GM12878 (cell line): ENCODE measurements at regions not wholly inside any gene's neighbourhood (a gene's known extent, or its start where the extent isn't known, plus 50 kb on each side); places are given as distances from the start of the nearest gene placed in this dataset.

Experiments
- ATAC-seq: fragments of 200-7000 bp; cut with Tn5 transposase; 3 replicates; pipeline ENCODE4 v1.9.1; 2020; ENCODE audit warnings: mild to moderate bottlenecking, moderate library complexity
- BruUV-seq: library from RNA; stranded (reverse); fragments of 400-500 nt; replicated peaks from 2 replicates; lab custom pipeline; 2021; lab: Mats Ljungman, UMichigan
- CTCF ChIA-PET: fragments of 300-600 bp; sonication (Branson Sonifier 250); formaldehyde crosslinking; extraction: SDS; loops from one replicate; lab custom pipeline; 2021; ENCODE audit warnings: inconsistent platforms; lab: Yijun Ruan, JAX
- POLR2A ChIA-PET: fragments of 350-600 bp; formaldehyde crosslinking; extraction: SDS; loops from one replicate; lab custom pipeline; 2021; ENCODE audit warnings: inconsistent platforms; lab: Charles Lee
- RAD21 ChIA-PET: fragments of 300-600 bp; sonication (Branson Sonifier 250); formaldehyde crosslinking; loops from one replicate; lab custom pipeline; 2023; ENCODE audit warnings: antibody characterized with exemption; ENCODE audit not compliant: unreplicated experiment; lab: Charles Lee
- SMC1A ChIA-PET: fragments of 300-600 bp; sonication (Branson Sonifier 250); formaldehyde crosslinking; loops from one replicate; lab custom pipeline; 2023; ENCODE audit not compliant: unreplicated experiment, uncharacterized antibody; lab: Charles Lee
- DNase-seq: peaks from one replicate; pipeline ENCODE4 v3.0.0-alpha.2; 2011; ENCODE audit warnings: low read depth, low spot score
- FAIRE-seq: peaks from 3 replicates; lab custom pipeline; 2011; peaks lifted over from hg19 to GRCh38; lab: Jason Lieb, UNC
- H2AFZ ChIP-seq: 2 replicates; pipeline ENCODE4 v1.6.0; 2011; ENCODE audit warnings: low read depth, low read length, control low read depth; ENCODE audit not compliant: control insufficient read depth
- H3K27ac ChIP-seq: 2 replicates; pipeline ENCODE4 v1.5.1; 2011; ENCODE audit warnings: control low read depth; ENCODE audit not compliant: control insufficient read depth, insufficient read depth
- H3K27me3 ChIP-seq, 2 experiments: replicated peaks in 1 of 2; 2 replicates each; pipeline versions ENCODE4 v1.6.0 to v1.6.1; 2011; ENCODE audit warnings: low read length in 1 of 2; ENCODE audit not compliant: control insufficient read depth in 2 of 2, insufficient read depth in 2 of 2
- H3K36me3 ChIP-seq, 2 experiments: 2 replicates each; pipeline ENCODE4 v1.5.1; 2011; ENCODE audit warnings: low read length in 1 of 2; ENCODE audit not compliant: control insufficient read depth in 2 of 2, insufficient read depth in 2 of 2
- H3K4me1 ChIP-seq: 2 replicates; pipeline ENCODE4 v1.6.1; 2011; ENCODE audit warnings: mild to moderate bottlenecking, low read length, moderate library complexity, mixed read lengths; ENCODE audit not compliant: control insufficient read depth, insufficient read depth
- H3K4me2 ChIP-seq: 2 replicates; pipeline ENCODE4 v1.6.0; 2011; ENCODE audit warnings: control low read depth; ENCODE audit not compliant: control insufficient read depth, insufficient read depth
- H3K4me3 ChIP-seq: fragments of 200-600 bp; sonication (generic); 2 replicates; pipeline ENCODE4 v1.5.1; 2016
- H3K79me2 ChIP-seq: 2 replicates; pipeline ENCODE4 v1.6.0; 2011; ENCODE audit warnings: low read length; ENCODE audit not compliant: control insufficient read depth, insufficient read depth
- H3K9ac ChIP-seq: 2 replicates; pipeline ENCODE4 v1.8.0; 2011; ENCODE audit warnings: low read length, control low read depth, mixed read lengths; ENCODE audit not compliant: control insufficient read depth, insufficient read depth
- H3K9me3 ChIP-seq: replicated peaks from 3 replicates; pipeline ENCODE4 v1.5.1; 2011; ENCODE audit warnings: mild to moderate bottlenecking, low read length; ENCODE audit not compliant: control insufficient read depth, insufficient read depth
- H4K20me1 ChIP-seq: 2 replicates; pipeline ENCODE4 v1.6.0; 2011; ENCODE audit not compliant: control insufficient read depth, insufficient read depth
- ATF7 ChIP-seq: fragments of 450-650 bp; IDR thresholded peaks from 2 replicates; pipeline ENCODE4 v1.6.1; 2016; ENCODE audit warnings: low read depth, mild to moderate bottlenecking
- MXI1 ChIP-seq: fragments of 150-350 bp; IDR thresholded peaks from 2 replicates; pipeline ENCODE4 v1.6.1; 2011; ENCODE audit warnings: low read depth, mild to moderate bottlenecking, inconsistent platforms, low read length, improper control_type of control experiment
- SPI1 ChIP-seq: IDR thresholded peaks from 2 replicates; pipeline ENCODE4 v1.6.1; 2011; ENCODE audit warnings: low read depth, mild to moderate bottlenecking, low read length, moderate library complexity, borderline replicate concordance; ENCODE audit not compliant: insufficient read depth
- ZBED1 ChIP-seq: IDR thresholded peaks from 2 replicates; pipeline ENCODE4 v1.6.1; 2016; ENCODE audit warnings: borderline replicate concordance
- WGBS: methylation state at CpG from one replicate; pipeline ENCODE4 v1.1.6; 2016; ENCODE audit warnings: low lambda C conversion rate; ENCODE audit not compliant: insufficient replicate concordance, insufficient coverage; ENCODE audit errors: missing lambda C conversion rate; 5-methylcytosine and 5-hydroxymethylcytosine counted together
- in situ Hi-C: fragments of 300-500 bp; cut with MboI; formaldehyde crosslinking; loops from 9 replicates; pipeline ENCODE4 v1.14.3; 2018; ENCODE audit warnings: mixed read lengths
- intact Hi-C: fragments of 100-400 bp; cut with micrococcal nuclease; formaldehyde crosslinking; loops from one replicate; pipeline ENCODE4 v1.14.2; 2022; ENCODE audit not compliant: unreplicated experiment

- Histone ChIP-seq H2AFZ (no peak overlapping the region), H3K4me2 (no peak overlapping the region), H3K27ac (no peak overlapping the region), H3K4me1 (no peaks in the 10 kb centered on the region), H3K9me3 (no peaks in the 10 kb centered on the region), H3K9ac (no peak overlapping the region), H3K27me3 (no peaks in the 10 kb centered on the region; a peak in 1 of 4 replicates), H3K4me3 (no peak overlapping the region), H3K36me3 (no peaks in the 10 kb centered on the region), H4K20me1 (no peaks in the 10 kb centered on the region), H3K79me2 (no peaks in the 10 kb centered on the region)
- intact Hi-C loops (no loop called here), in situ Hi-C loops (no loop called here)
- no peak for DNase-seq
- FAIRE-seq, result no peak
- ChIA-PET CTCF (interaction anchor here (1.1 to 1.2 kb wide), 2 partner anchors 17 to 18 kb away, joined by 3 read pairs; no protein-coding TSS in a partner anchor), RAD21 (interaction anchor here (0.5 kb wide), 1 partner anchor 886 kb away, joined by 6 read pairs; no protein-coding TSS in a partner anchor), POLR2A (no interaction called here), SMC1A (interaction anchor here (0.9 to 1.4 kb wide), 3 partner anchors 16 to 20 kb away, joined by 3 read pairs; no protein-coding TSS in a partner anchor)
- 28% methylated on average over 2 of the region's 2 CpGs for WGBS
- ATAC-seq, result no peak
- BruUV-seq, result no TSS peak
- TF ChIP-seq ATF7, result no peak
- TF ChIP-seq MXI1, result no peak
Observed at GRCh38 chr10:63738410-63738809, 217.2 kb downstream of the REEP3 start.

DNA sequence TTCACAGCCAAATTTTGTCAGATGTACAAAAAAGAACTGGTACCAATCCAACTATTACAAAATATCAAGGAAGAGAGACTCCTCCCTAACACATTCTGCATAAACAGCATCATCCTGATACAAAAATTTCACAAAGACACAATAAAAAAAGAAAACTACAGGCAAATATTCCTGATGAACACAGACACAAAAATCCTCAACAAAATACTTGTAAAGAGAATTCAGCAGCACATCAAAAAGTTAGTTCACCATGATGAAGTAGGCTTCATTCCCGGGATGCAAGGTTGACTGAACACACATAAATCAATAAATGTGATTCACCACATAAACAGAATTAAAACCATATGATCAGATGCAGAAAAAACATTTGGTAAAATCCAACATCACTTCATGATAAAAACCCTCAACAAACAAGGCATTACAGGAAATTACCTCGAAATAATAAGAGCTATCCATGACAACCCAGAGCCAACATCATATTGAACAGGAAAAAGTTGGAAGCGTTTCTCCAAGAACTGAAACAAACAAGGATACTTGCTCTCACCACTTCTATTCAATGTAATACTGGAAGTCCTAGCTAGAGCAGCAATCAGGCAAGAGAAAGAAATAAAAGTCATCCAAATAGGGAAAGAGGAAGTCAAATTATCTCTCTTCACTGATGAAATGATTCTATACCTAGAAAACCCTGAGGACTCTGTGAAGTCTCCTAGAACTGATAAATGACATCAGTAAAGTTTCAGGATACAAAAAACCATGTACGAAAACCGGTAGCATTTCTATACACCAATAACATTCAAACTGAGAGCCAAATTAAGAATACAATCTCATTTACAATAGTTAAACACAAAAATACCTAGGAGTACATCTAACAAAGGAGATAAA, 223.1 kb downstream of the REEP3 start:
- peak; percentile 38 for FAIRE-seq
- in situ Hi-C loops, result no loop called here
- Histone ChIP-seq H3K79me2 (no peaks in the 10 kb centered on the region), H3K36me3 (no peaks in the 10 kb centered on the region), H2AFZ (no peak overlapping the region), H4K20me1 (no peaks in the 10 kb centered on the region), H3K4me2 (no peak overlapping the region), H3K4me1 (no peaks in the 10 kb centered on the region), H3K9me3 (no peaks in the 10 kb centered on the region), H3K4me3 (no peak overlapping the region), H3K27me3 (no peaks in the 10 kb centered on the region; a peak in 1 of 4 replicates), H3K27ac (no peak overlapping the region), H3K9ac (no peak overlapping the region)
- 0 out of 2 replicates have a peak, but pooled peaks have one; percentile 21 for TF ChIP-seq SPI1
- TF ChIP-seq ZBED1, result no peak
- ChIA-PET RAD21 (no interaction called here), SMC1A (no interaction called here), POLR2A (no interaction called here), CTCF (no interaction called here)
- 16% methylated on average over 5 of the region's 5 CpGs for WGBS
- no TSS peak for BruUV-seq
- DNase-seq, result no peak
- peak; percentile 51 for ATAC-seq
- intact Hi-C loops, result no loop called here
